Lower leg skin (tissue), 4 donors: ENCODE measurements at regions not wholly inside any gene's neighbourhood (a gene's known extent, or its start where the extent isn't known, plus 50 kb on each side); places are given as distances from the start of the nearest gene placed in this dataset.

Experiments
- DNase-seq, 2 donors: peaks; one replicate each; pipeline ENCODE4 v3.0.0-alpha.2; 2019; ENCODE audit warnings: low spot score in 2 of 2
- H3K4me3 ChIP-seq: fragments of 200-600 bp; sonication (generic); 2 replicates; pipeline ENCODE4 v1.5.1; 2017; ENCODE audit warnings: mild to moderate bottlenecking, low read depth; ENCODE audit not compliant: poor library complexity, severe bottlenecking
- CTCF ChIP-seq, 3 donors: fragments of 450-650 bp; IDR thresholded peaks; one replicate each; pipeline ENCODE4 v1.5.1; 2016; ENCODE audit warnings: antibody characterized with exemption in 3 of 3, mild to moderate bottlenecking in 3 of 3, moderate library complexity in 2 of 3
- POLR2A ChIP-seq, 2 donors: fragments of 450-650 bp; IDR thresholded peaks; one replicate each; pipeline ENCODE4 v1.6.1; 2016 to 2017; ENCODE audit warnings: antibody characterized with exemption in 2 of 2, mild to moderate bottlenecking in 1 of 2, moderate library complexity in 1 of 2
- WGBS, 2 donors: methylation state at CpG; one replicate each; pipeline ENCODE4 v1.1.5; 2018; 5-methylcytosine and 5-hydroxymethylcytosine counted together
- intact Hi-C: fragments of 100-400 bp; cut with DNase I; formaldehyde crosslinking; loops from one replicate; pipeline ENCODE4 v1.15.0; 2023; ENCODE audit warnings: low total_unique reads

- no peak overlapping the region for H3K4me3 ChIP-seq
- intact Hi-C loops = no loop called here
- DNase-seq = no peak
- no peak for TF ChIP-seq CTCF (IDR thresholded peaks at IDR 0.05)
- no peak for TF ChIP-seq POLR2A (IDR thresholded peaks at IDR 0.05)
- WGBS, 2 donors = 77 to 79% methylated on average over 1 of the region's 1 CpG
Observed at GRCh38 chr4:20403846-20404245, 152.1 kb downstream of the SLIT2 start.

GRCh38 chr4:20408611-20409010, 156.9 kb downstream of the SLIT2 start:
- no peak overlapping the region for H3K4me3 ChIP-seq
- intact Hi-C loops = no loop called here
- no peak for DNase-seq
- 71 to 78% methylated on average over 3 of the region's 3 CpGs for WGBS, 2 donors
- TF ChIP-seq CTCF (IDR thresholded peaks at IDR 0.05) (no peak), POLR2A (IDR thresholded peaks at IDR 0.05) (no peak)

- DNase-seq = no peak
- H3K4me3 ChIP-seq = no peak overlapping the region
- TF ChIP-seq CTCF (IDR thresholded peaks at IDR 0.05) (no peak), POLR2A (IDR thresholded peaks at IDR 0.05) (no peak)
- intact Hi-C loops = no loop called here
- 85 to 87% methylated on average over 1 of the region's 1 CpG for WGBS, 2 donors
Observed at GRCh38 chr4:20412072-20412471, 160.4 kb downstream of the SLIT2 start.

DNA sequence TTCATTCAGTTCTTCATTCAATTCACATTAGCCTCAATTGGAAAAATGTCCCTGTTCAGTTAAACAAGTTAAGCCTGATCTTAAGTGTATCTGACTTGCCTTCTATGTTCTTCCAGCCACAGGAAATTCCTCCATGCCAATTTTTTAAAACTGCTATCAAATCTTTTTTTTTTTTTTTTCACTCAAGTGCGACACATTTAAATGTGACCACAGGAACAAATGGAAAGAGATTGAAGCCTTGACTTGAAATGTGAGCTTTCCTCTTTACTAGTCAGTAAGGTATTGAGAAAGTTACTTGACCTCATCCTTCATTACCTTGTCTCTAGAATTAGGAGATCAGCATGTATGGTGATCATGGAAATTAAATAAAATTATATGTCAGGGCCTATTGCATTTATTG, 165.1 kb downstream of the SLIT2 start:
- intact Hi-C loops = no loop called here
- WGBS, 2 donors = 85 to 96% methylated on average over 1 of the region's 1 CpG
- DNase-seq = no peak
- TF ChIP-seq CTCF (IDR thresholded peaks at IDR 0.05) (no peak), POLR2A (IDR thresholded peaks at IDR 0.05) (no peak)
- no peak overlapping the region for H3K4me3 ChIP-seq

GRCh38 chr4:20418861-20419451, 167.3 kb downstream of the SLIT2 start:
- no peak overlapping the region for H3K4me3 ChIP-seq
- no peak for DNase-seq
- TF ChIP-seq POLR2A (IDR thresholded peaks at IDR 0.05) (no peak), CTCF (IDR thresholded peaks at IDR 0.05) (no peak)
- WGBS, 2 donors = 12 to 15% methylated on average over 4 of the region's 4 CpGs
- intact Hi-C loops = no loop called here

DNA sequence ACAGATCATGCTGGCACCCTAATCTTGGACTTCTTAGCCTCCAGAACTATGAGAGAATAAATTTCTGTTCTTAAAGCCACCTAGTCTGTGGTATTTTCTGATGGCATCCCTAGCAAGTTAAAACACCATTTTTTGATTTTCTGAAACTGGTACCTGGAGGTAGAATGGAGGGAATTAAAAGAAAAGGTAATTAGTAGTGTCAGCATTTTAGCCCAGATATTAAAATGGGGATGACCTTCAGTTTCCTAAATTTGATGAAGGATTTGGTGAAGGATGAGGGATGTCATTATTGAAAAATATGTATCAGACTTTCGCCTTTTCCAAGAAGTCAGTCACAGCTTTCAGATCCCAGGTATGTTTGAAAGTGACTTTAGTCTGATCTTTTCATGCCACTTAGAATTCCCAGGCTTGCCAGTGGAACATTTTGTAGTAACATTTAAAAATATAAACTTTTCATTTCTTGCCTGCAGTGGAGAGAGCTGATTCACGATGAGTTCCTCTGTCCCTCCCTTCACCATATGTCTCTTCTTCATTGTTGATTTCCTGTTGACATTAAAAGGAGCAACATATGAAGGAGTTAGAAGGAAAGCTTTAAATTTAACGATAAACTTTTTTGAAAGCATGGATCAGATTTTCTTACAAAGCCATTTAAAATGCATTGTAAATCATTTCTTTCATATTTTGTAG, 169.4 kb downstream of the SLIT2 start:
- 58 to 73% methylated on average over 3 of the region's 3 CpGs for WGBS, 2 donors
- no peak for DNase-seq
- intact Hi-C loops = no loop called here
- no peak overlapping the region for H3K4me3 ChIP-seq
- TF ChIP-seq CTCF (IDR thresholded peaks at IDR 0.05) = no peak
- no peak for TF ChIP-seq POLR2A (IDR thresholded peaks at IDR 0.05)
